PC-9 (cell line): ENCODE measurements at regions not wholly inside any gene's neighbourhood (a gene's known extent, or its start where the extent isn't known, plus 50 kb on each side); places are given as distances from the start of the nearest gene placed in this dataset.
A peak's percentile ranks its signal among the peaks of the same experiment; 100 is the strongest.

Experiments used
- BruUV-seq: library from RNA; stranded (reverse); fragments of 400-500 nt; replicated peaks from 2 replicates; lab custom pipeline; 2021; lab: Mats Ljungman, UMichigan
- CTCF ChIA-PET: fragments of 300-600 bp; sonication (Branson Sonifier 250); formaldehyde crosslinking; loops from one replicate; lab custom pipeline; 2022; ENCODE audit warnings: antibody characterized with exemption; lab: Charles Lee
- POLR2A ChIA-PET: fragments of 300-600 bp; sonication (Branson Sonifier 250); formaldehyde crosslinking; loops from one replicate; lab custom pipeline; 2022; ENCODE audit warnings: antibody characterized with exemption; ENCODE audit not compliant: unreplicated experiment; lab: Charles Lee
- DNase-seq, 2 experiments: peaks; one replicate each; pipeline versions ENCODE4 v3.0.0 to v3.0.0-alpha.2; 2015 to 2022; ENCODE audit warnings: mixed read lengths in 1 of 2
- H2AFZ ChIP-seq: fragments of 200-600 bp; sonication (generic); 2 replicates; pipeline ENCODE4 v1.8.1; 2017; ENCODE audit warnings: antibody characterized with exemption
- H3F3A ChIP-seq: fragments of 200-600 bp; sonication (generic); 2 replicates; pipeline ENCODE4 v1.8.1; 2017; ENCODE audit warnings: antibody characterized with exemption, mild to moderate bottlenecking, low read depth; ENCODE audit not compliant: insufficient read depth
- H3K27ac ChIP-seq: fragments of 200-600 bp; sonication (generic); 2 replicates; pipeline ENCODE4 v1.6.1; 2016; ENCODE audit warnings: mixed run types
- H3K27me3 ChIP-seq: fragments of 200-600 bp; sonication (generic); 2 replicates; pipeline ENCODE4 v1.6.1; 2016; ENCODE audit warnings: low read depth, mixed run types; ENCODE audit not compliant: insufficient read depth
- H3K36me3 ChIP-seq: fragments of 200-600 bp; sonication (generic); 2 replicates; pipeline ENCODE4 v1.6.1; 2016; ENCODE audit warnings: low read depth, mixed run types
- H3K4me1 ChIP-seq: fragments of 200-600 bp; sonication (generic); replicated peaks from 2 replicates; pipeline ENCODE4 v1.6.1; 2016; ENCODE audit warnings: mixed run types; ENCODE audit not compliant: insufficient read depth
- H3K4me2 ChIP-seq: fragments of 200-600 bp; sonication (generic); 2 replicates; pipeline ENCODE4 v1.6.1; 2017; ENCODE audit warnings: mixed run types
- H3K4me3 ChIP-seq: fragments of 200-600 bp; sonication (generic); 2 replicates; pipeline ENCODE4 v1.6.1; 2016; ENCODE audit warnings: mixed run types
- H3K79me2 ChIP-seq: fragments of 200-600 bp; sonication (generic); 2 replicates; pipeline ENCODE4 v1.6.1; 2017; ENCODE audit warnings: low read depth, mixed run types
- H3K9me2 ChIP-seq: fragments of 200-600 bp; sonication (generic); 2 replicates; pipeline ENCODE4 v1.8.1; 2017; ENCODE audit warnings: mild to moderate bottlenecking; ENCODE audit not compliant: insufficient read depth
- H3K9me3 ChIP-seq: fragments of 200-600 bp; sonication (generic); 2 replicates; pipeline ENCODE4 v1.8.1; 2016; ENCODE audit warnings: low read depth; ENCODE audit not compliant: insufficient read depth
- H4K20me1 ChIP-seq: fragments of 200-600 bp; sonication (generic); 2 replicates; pipeline ENCODE4 v1.8.1; 2017; ENCODE audit not compliant: insufficient read depth
- EZH2 ChIP-seq: fragments of 200-600 bp; sonication (generic); IDR thresholded peaks from 2 replicates; pipeline ENCODE4 v1.8.0; 2017; ENCODE audit warnings: antibody characterized with exemption, low read depth
- intact Hi-C: fragments of 100-400 bp; cut with micrococcal nuclease; formaldehyde crosslinking; loops from one replicate; pipeline ENCODE4 v1.10.0; 2022; ENCODE audit not compliant: unreplicated experiment
- TF ChIP-seq, protein P1 (sequence below): fragments of 200-600 bp; sonication (generic); conservative IDR thresholded peaks from 2 replicates; pipeline ENCODE4 v1.6.1; 2017; ENCODE audit warnings: mixed run types, antibody characterized with exemption, mild to moderate bottlenecking, moderate library complexity

DNA sequence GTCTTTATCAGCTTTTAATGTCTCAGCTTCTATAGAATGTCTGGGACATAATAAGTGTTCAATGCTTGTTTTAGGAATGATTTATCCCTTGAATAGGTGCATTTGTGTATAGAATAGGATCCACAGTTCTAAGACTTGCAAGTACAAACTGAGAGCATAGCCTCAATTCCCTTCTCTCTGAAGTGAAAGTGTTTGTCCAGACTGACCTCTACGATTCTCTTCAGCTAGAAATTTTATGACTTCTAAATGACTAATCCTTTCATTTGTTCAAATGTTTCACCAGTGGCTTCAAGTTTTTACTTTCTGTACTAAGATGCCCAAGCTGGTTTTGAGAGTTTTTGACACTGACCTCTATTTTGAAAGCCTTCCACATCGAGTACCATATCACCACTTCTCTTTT lies 608.2 kb upstream of the ADGRL4 start:
- intact Hi-C loops = no loop called here
- no peak for DNase-seq
- no peaks in the 10 kb centered on the region for H3K4me1 ChIP-seq

DNA sequence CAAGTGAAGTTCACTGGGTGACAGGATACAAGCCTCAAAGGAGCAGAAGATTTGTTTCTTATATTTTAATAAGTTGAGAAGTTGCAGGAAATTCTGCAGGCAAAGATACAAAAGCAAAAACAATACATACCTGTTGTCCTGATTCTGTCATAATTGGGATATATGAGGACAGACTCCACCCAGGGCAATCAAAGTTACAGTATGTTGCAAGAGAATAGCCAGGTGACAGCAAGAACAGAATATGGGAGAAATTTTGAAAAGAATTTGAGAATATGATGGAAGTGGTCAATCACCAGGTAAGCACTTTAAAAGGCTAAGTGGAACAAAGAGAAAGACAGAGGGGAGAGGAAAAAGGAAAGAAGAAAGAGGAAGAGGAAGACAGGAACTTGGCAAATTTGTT lies 607.6 kb upstream of the ADGRL4 start:
- Histone ChIP-seq H2AFZ (no peak overlapping the region), H3F3A (no peaks in the 10 kb centered on the region; the same call in 1 of the 2 replicates), H3K9me3 (no peaks in the 10 kb centered on the region), H3K9me2 (no peaks in the 10 kb centered on the region), H3K36me3 (no peaks in the 10 kb centered on the region), H4K20me1 (no peaks in the 10 kb centered on the region), H3K79me2 (no peaks in the 10 kb centered on the region), H3K4me2 (no peak overlapping the region), H3K4me1 (no peaks in the 10 kb centered on the region), H3K27me3 (no peaks in the 10 kb centered on the region), H3K4me3 (no peak overlapping the region), H3K27ac (no peak overlapping the region)
- BruUV-seq = no TSS peak
- intact Hi-C loops = no loop called here
- ChIA-PET POLR2A (no interaction called here), CTCF (no interaction called here)
- no peak for DNase-seq
- TF ChIP-seq, protein P1, sequence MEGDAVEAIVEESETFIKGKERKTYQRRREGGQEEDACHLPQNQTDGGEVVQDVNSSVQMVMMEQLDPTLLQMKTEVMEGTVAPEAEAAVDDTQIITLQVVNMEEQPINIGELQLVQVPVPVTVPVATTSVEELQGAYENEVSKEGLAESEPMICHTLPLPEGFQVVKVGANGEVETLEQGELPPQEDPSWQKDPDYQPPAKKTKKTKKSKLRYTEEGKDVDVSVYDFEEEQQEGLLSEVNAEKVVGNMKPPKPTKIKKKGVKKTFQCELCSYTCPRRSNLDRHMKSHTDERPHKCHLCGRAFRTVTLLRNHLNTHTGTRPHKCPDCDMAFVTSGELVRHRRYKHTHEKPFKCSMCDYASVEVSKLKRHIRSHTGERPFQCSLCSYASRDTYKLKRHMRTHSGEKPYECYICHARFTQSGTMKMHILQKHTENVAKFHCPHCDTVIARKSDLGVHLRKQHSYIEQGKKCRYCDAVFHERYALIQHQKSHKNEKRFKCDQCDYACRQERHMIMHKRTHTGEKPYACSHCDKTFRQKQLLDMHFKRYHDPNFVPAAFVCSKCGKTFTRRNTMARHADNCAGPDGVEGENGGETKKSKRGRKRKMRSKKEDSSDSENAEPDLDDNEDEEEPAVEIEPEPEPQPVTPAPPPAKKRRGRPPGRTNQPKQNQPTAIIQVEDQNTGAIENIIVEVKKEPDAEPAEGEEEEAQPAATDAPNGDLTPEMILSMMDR = no peak
- no peak for TF ChIP-seq EZH2

More for the DNA sequence above, 608.2 kb upstream of the ADGRL4 start:
- Histone ChIP-seq H3K9me3 (no peaks in the 10 kb centered on the region), H3K4me2 (peak overlapping the region; percentile 7; the same call in 1 of the 2 replicates), H3K9me2 (no peaks in the 10 kb centered on the region), H3K27me3 (no peaks in the 10 kb centered on the region), H3K79me2 (no peaks in the 10 kb centered on the region), H3F3A (no peaks in the 10 kb centered on the region; the same call in 1 of the 2 replicates), H4K20me1 (no peaks in the 10 kb centered on the region), H3K27ac (no peak overlapping the region), H3K36me3 (no peaks in the 10 kb centered on the region), H2AFZ (0 out of 2 replicates have a peak overlapping the region, but pooled peaks have one; percentile 28), H3K4me3 (no peak overlapping the region)
- no TSS peak for BruUV-seq
- TF ChIP-seq, protein P1 = no peak
- TF ChIP-seq EZH2 = no peak
- POLR2A ChIA-PET = no interaction called here
- CTCF ChIA-PET = no interaction called here

DNA sequence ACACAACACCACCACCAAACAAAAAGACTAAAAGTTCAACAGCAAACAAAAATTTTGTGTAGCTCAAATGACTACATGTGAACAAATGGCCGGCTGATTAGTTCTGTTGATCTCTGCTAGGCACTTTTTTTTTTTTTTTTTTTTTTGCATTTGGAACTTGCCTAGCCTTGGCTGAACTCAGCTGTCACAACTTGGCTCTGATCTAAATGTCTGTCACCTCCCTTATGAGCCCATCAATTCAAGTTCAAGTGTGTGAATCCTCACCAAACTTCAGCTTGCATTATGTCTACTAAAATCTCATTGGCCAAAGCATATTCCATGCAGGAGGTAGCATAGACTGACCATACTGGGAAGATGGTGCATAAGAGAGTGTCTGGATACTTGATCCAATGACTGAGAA lies 606.5 kb upstream of the ADGRL4 start:
- Histone ChIP-seq H3K9me3 (no peaks in the 10 kb centered on the region), H3K9me2 (no peaks in the 10 kb centered on the region), H3K36me3 (no peaks in the 10 kb centered on the region), H3K4me1 (no peaks in the 10 kb centered on the region), H3F3A (no peaks in the 10 kb centered on the region; the same call in 1 of the 2 replicates), H2AFZ (no peak overlapping the region), H3K27me3 (no peaks in the 10 kb centered on the region), H3K79me2 (no peaks in the 10 kb centered on the region), H3K27ac (no peak overlapping the region), H4K20me1 (no peaks in the 10 kb centered on the region), H3K4me3 (no peak overlapping the region), H3K4me2 (no peak overlapping the region)
- intact Hi-C loops = no loop called here
- TF ChIP-seq EZH2 = no peak
- TF ChIP-seq, protein P1 = no peak
- BruUV-seq = no TSS peak
- no peak for DNase-seq
- CTCF ChIA-PET = no interaction called here
- POLR2A ChIA-PET = no interaction called here
